Central memory CD8-positive, alpha-beta T cell (primary cell): ENCODE measurements at regions not wholly inside any gene's neighbourhood (a gene's known extent, or its start where the extent isn't known, plus 50 kb on each side); places are given as distances from the start of the nearest gene placed in this dataset.
"Not testable (repeated sequence)": the region's sequence is repeated elsewhere in the genome, so short reads cannot be mapped to it uniquely, and the experiment has no call there.

Source experiments
- ATAC-seq: fragments of 150-1000 bp; cut with Tn5 transposase; replicated peaks from 2 replicates; pipeline ENCODE4 v1.10.0; 2022; ENCODE audit warnings: mild to moderate bottlenecking, moderate FRiP score, moderate number of reproducible peaks; ENCODE audit not compliant: poor library complexity, severe bottlenecking; ENCODE audit errors: extremely low read depth
- DNase-seq, 2 donors: peaks; one replicate each; pipeline ENCODE4 v3.0.0; 2021; ENCODE audit warnings: low spot score in 2 of 2
- H3K27ac Mint-ChIP-seq: one replicate; pipeline ENCODE4 v1.8.0; 2022; ENCODE audit warnings: low read depth, mild to moderate bottlenecking, moderate library complexity, mixed read lengths
- H3K27me3 Mint-ChIP-seq: one replicate; pipeline ENCODE4 v1.8.0; 2022; ENCODE audit warnings: mixed read lengths
- H3K36me3 Mint-ChIP-seq: one replicate; pipeline ENCODE4 v1.8.0; 2022; ENCODE audit warnings: mild to moderate bottlenecking, moderate library complexity, mixed read lengths; ENCODE audit not compliant: insufficient read depth
- H3K4me1 Mint-ChIP-seq: one replicate; pipeline ENCODE4 v1.8.0; 2022; ENCODE audit warnings: mixed read lengths
- H3K4me3 Mint-ChIP-seq: one replicate; pipeline ENCODE4 v1.8.0; 2022; ENCODE audit warnings: mild to moderate bottlenecking, moderate library complexity, mixed read lengths
- H3K9me3 Mint-ChIP-seq: one replicate; pipeline ENCODE4 v1.8.0; 2022; ENCODE audit warnings: mixed read lengths

DNA sequence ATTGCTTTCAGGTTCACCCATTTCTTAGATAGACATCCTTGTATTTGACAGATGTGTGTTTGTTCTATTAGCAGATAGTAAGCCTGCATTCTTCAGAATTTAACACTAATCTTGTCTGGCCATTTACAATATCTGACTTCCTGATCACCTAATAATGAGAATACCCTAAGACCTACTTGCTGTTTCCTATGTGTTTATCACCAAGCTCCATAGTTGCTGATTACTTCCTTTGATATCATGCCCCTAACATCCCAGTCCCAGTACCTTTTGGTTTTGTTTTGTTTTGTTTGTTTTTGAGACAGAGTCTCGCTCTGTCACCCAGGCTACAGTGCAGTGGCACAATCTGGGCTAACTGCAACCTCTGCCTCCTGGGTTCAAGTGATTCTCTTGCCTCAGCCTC, 143.6 kb upstream of the DST start:
- DNase-seq: no peak
- Mint-ChIP-seq H3K27ac (no peak overlapping the region), H3K36me3 (no peaks in the 10 kb centered on the region), H3K4me1 (no peaks in the 10 kb centered on the region), H3K27me3 (peaks cover 14% of the 10 kb centered on the region), H3K4me3 (no peak overlapping the region), H3K9me3 (peaks cover 6% of the 10 kb centered on the region)
- no peak for ATAC-seq

DNA sequence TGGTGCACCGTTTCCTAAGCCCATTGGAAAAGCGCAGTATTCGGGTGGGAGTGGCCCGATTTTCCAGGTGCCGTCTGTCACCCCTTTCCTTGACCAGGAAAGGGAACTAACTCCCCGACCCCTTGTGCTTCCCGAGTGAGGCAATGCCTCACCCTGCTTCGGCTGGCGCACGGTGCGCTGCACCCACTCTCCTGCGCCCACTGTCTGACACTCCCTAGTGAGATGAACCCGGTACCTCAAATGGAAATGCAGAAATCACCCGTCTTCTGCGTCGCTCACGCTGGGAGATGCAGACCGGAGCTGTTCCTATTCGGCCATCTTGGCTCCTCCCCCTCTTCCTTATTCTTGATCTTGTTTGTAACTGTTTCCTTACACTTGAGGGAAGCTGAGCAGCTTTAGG, 142.8 kb upstream of the DST start:
- H3K9me3 Mint-ChIP-seq, H3K27ac Mint-ChIP-seq, DNase-seq, ATAC-seq, H3K4me3 Mint-ChIP-seq, H3K4me1 Mint-ChIP-seq, H3K36me3 Mint-ChIP-seq: not testable (repeated sequence)
- peaks cover 14% of the 10 kb centered on the region for H3K27me3 Mint-ChIP-seq

DNA sequence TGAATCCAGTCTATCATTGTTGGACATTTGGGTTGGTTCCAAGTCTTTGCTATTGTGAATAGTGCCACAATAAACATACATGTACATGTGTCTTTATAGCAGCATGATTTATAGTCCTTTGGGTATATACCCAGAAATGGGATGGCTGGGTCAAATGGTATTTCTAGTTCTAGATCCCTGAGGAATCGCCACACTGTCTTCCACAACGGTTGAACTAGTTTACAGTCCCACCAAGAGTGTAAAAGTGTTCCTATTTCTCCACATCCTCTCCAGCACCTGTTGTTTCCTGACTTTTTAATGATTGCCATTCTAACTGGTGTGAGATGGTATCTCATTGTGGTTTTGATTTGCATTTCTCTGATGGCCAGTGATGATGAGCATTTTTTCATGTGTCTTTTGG, 137.4 kb upstream of the DST start:
- H3K4me1 Mint-ChIP-seq: not testable (repeated sequence)

DNA sequence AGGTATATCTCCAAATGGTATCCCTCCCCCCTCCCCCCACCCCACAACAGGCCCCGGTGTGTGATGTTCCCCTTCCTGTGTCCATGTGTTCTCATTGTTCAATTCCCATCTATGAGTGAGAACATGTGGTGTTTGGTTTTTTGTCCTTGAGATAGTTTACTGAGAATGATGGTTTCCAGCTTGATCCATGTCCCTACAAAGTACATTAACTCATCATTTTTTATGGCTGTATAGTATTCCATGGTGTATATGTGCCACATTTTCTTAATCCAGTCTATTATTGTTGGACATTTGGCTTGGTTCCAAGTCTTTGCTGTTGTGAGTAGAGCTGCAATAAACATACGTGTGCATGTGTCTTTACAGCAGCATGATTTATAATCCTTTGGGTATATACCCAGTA, 135.8 kb upstream of the DST start:
- not testable (repeated sequence) for H3K27me3 Mint-ChIP-seq, H3K4me3 Mint-ChIP-seq, H3K36me3 Mint-ChIP-seq, ATAC-seq, H3K4me1 Mint-ChIP-seq, H3K27ac Mint-ChIP-seq, H3K9me3 Mint-ChIP-seq, DNase-seq

More for the DNA sequence above, 137.4 kb upstream of the DST start:
- H3K27ac Mint-ChIP-seq, H3K9me3 Mint-ChIP-seq, H3K27me3 Mint-ChIP-seq, DNase-seq, H3K36me3 Mint-ChIP-seq, ATAC-seq, H3K4me3 Mint-ChIP-seq: not testable (repeated sequence)

DNA sequence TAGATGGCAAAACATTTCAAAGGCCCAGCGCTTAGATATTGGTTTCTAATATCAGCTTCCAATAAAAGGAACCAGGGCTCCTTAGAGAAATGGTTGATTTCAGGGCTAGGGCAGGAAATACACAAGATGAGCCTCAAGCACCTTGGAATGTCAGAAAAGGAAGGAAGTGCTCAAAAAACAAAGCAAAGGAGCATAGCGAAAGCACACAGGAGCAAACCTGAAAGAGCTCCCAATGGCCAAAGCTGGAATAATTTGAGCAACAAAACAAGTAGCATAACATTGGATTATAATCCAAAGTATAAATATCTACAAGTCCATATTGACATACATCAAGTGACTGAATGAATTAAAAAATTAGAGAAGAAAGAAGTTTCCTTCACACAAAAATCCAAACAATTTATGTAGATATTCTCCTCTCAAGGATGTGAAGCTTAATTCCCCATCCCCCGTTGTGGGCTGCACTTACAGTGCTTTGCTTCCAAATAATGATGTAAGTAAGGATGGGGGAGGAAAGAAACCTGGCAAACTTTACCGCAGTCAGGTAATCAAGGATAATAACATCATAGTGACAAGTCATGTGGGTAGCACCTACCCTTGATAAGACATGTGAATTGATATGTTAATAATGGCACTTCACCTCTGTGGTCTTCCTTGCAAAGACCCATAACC, 132.9 kb upstream of the DST start:
- Mint-ChIP-seq H3K4me1 (no peaks in the 10 kb centered on the region), H3K36me3 (no peaks in the 10 kb centered on the region), H3K4me3 (no peak overlapping the region), H3K27ac (no peak overlapping the region), H3K9me3 (no peaks in the 10 kb centered on the region), H3K27me3 (no peaks in the 10 kb centered on the region)
- ATAC-seq (no peak), DNase-seq (no peak)

- Mint-ChIP-seq H3K36me3 (no peaks in the 10 kb centered on the region), H3K4me3 (no peak overlapping the region), H3K4me1 (no peaks in the 10 kb centered on the region), H3K27me3 (no peaks in the 10 kb centered on the region), H3K9me3 (no peaks in the 10 kb centered on the region), H3K27ac (no peak overlapping the region)
- DNase-seq (no peak), ATAC-seq (no peak)
Measured at GRCh38 chr6:56772737-56773184, 130.1 kb upstream of the DST start.

DNA sequence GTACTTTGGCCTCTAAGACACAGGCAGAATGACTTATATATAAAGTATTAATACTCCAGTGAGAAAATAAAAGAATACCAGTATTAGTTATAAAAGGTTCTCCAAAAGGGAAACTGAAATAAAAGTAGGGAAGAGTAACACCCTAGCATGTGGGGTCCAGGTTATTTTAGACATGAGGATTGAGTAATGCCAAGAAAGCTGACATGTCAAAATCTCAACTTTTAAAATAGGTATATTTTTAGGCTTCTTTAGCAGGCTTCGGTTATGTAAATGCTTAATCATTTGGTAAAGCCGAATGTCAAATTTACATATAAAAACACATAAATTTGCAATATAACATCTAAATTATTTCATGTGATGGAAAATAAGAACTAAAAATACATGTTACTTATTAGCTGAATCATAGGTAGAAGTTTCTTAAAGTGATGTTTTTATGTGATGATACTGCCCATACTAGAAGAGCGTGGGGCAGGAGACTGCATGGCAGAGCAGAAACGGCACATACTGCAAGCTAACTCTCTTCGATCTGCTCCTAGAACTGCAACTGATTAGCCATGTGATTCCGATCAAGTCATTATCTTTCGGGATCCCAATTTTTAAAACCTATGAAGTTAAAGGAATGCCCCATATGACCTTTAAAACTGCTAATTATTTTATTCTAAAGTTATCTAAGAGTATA, 129.4 kb upstream of the DST start:
- Mint-ChIP-seq H3K4me1 (no peaks in the 10 kb centered on the region), H3K36me3 (no peaks in the 10 kb centered on the region), H3K27ac (no peak overlapping the region), H3K9me3 (no peaks in the 10 kb centered on the region), H3K4me3 (no peak overlapping the region), H3K27me3 (no peaks in the 10 kb centered on the region)
- no peak for DNase-seq
- ATAC-seq: no peak

DNA sequence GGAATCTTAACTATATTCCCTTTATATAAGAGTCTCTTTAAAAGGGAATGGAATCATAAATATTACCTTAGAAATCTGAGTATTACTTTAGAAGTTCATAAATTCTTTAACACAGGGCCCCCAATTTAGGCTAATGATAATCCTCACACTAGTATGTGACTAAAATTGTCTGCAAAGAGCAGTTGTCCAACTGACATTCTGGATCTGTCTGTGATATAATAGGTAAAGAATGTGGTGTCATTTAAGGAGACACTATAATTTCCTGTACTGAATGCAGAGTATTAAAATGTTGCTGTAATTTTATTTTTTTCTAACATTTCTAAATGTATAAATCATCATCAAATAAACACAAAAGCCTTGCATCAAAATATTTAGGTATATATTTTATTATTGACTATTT, 128.5 kb upstream of the DST start:
- H3K4me3 Mint-ChIP-seq: no peak overlapping the region
- DNase-seq: no peak
- no peaks in the 10 kb centered on the region for H3K9me3 Mint-ChIP-seq
- no peak overlapping the region for H3K27ac Mint-ChIP-seq
- H3K27me3 Mint-ChIP-seq: no peaks in the 10 kb centered on the region
- H3K4me1 Mint-ChIP-seq: no peaks in the 10 kb centered on the region
- H3K36me3 Mint-ChIP-seq: no peaks in the 10 kb centered on the region
- no peak for ATAC-seq

DNA sequence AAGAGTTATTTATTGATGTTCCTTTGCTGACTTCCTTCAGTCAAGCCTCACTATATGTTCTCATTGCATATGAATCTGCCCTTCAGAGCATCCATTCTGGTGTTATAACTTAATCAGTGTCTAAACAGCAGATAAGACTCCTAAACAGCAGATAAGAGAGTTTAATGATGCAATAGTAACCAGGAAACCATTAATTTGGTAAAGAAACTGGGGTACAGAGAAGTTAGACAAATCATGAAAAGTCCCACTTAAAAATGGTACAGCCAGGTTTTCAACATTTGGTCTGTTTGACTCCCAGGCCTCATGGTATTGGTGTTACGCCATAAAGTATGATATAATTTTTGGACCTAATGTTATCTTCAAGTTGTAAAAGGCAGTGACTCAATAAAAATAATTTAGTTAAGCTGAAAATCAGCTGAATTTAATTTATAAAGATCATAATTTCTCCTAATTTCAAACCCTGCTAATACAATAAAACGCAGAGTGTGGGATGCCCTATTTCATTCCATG, 127.4 kb upstream of the DST start:
- Mint-ChIP-seq H3K27ac (no peak overlapping the region), H3K36me3 (no peaks in the 10 kb centered on the region), H3K27me3 (no peaks in the 10 kb centered on the region), H3K4me1 (no peaks in the 10 kb centered on the region), H3K9me3 (no peaks in the 10 kb centered on the region), H3K4me3 (no peak overlapping the region)
- ATAC-seq (no peak), DNase-seq (no peak)

GRCh38 chr6:56767892-56768531, 125.3 kb upstream of the DST start:
- H3K9me3 Mint-ChIP-seq: peaks cover 8% of the 10 kb centered on the region
- no peaks in the 10 kb centered on the region for H3K36me3 Mint-ChIP-seq
- no peak overlapping the region for H3K4me3 Mint-ChIP-seq
- DNase-seq (no peak), ATAC-seq (no peak)
- H3K27ac Mint-ChIP-seq: no peak overlapping the region
- no peaks in the 10 kb centered on the region for H3K27me3 Mint-ChIP-seq
- H3K4me1 Mint-ChIP-seq: no peaks in the 10 kb centered on the region

DNA sequence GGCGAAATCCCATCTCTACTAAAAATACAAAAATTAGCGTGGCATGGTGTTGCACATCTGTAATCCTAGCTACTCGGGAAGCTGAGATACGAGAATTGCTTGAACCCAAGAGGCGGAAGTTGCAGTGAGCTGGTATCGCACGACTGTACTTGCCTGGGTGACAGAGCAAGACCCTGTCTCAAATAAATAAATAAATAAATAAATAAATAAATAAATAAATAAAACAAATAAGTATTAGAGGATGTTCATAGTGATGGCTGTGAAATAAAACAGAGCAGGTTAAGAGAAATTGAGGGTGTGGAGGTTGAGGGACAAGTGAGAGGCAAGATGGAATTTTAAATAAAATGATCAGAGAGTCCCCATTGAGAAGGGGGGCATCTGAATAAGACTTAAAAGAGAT, 124.7 kb upstream of the DST start:
- H3K27me3 Mint-ChIP-seq: no peaks in the 10 kb centered on the region
- H3K4me1 Mint-ChIP-seq: no peaks in the 10 kb centered on the region
- ATAC-seq (no peak), DNase-seq (no peak)
- peaks cover 8% of the 10 kb centered on the region for H3K9me3 Mint-ChIP-seq
- H3K36me3 Mint-ChIP-seq: no peaks in the 10 kb centered on the region
- no peak overlapping the region for H3K4me3 Mint-ChIP-seq
- no peak overlapping the region for H3K27ac Mint-ChIP-seq

- Mint-ChIP-seq H3K9me3 (peaks cover 8% of the 10 kb centered on the region), H3K36me3 (no peaks in the 10 kb centered on the region), H3K27ac (no peak overlapping the region), H3K4me1 (no peaks in the 10 kb centered on the region), H3K27me3 (no peaks in the 10 kb centered on the region), H3K4me3 (no peak overlapping the region)
- ATAC-seq: no peak
- DNase-seq: no peak
Measured at GRCh38 chr6:56766806-56767178, 124.1 kb upstream of the DST start.
